B cell (primary cell): ENCODE measurements at regions not wholly inside any gene's neighbourhood (a gene's known extent, or its start where the extent isn't known, plus 50 kb on each side); places are given as distances from the start of the nearest gene placed in this dataset.

Experiments used
- CTCF ChIP-seq: fragments of 200-600 bp; IDR thresholded peaks from one replicate; pipeline ENCODE4 v1.8.0; 2022; ENCODE audit warnings: antibody characterized with exemption, mild to moderate bottlenecking
- EZH2 ChIP-seq: IDR thresholded peaks from 2 replicates; pipeline ENCODE4 v1.6.1; 2012; ENCODE audit warnings: borderline replicate concordance, low read depth, mild to moderate bottlenecking, moderate library complexity, low read length; ENCODE audit not compliant: insufficient read depth, poor library complexity, severe bottlenecking

GRCh38 chr18:5604778-5605177 lies 61.0 kb upstream of the EPB41L3 start:
- TF ChIP-seq EZH2 (no peak), CTCF (no peak)
